Naive thymus-derived CD8-positive, alpha-beta T cell (primary cell): ENCODE measurements at regions not wholly inside any gene's neighbourhood (a gene's known extent, or its start where the extent isn't known, plus 50 kb on each side); places are given as distances from the start of the nearest gene placed in this dataset.

Experiments
- ATAC-seq, 2 donors: fragments of 150-1000 bp; cut with Tn5 transposase in 1 of 2; sonication (Bioruptor Pico), chemical (Tn5 transposase) in 1 of 2; 1 replicate in 1 of 2; 2 replicates in 1 of 2; pipeline ENCODE4 v1.10.0; 2021; ENCODE audit warnings: mild to moderate bottlenecking in 2 of 2, moderate library complexity in 2 of 2
- POLR2A ChIA-PET: fragments of 350-600 bp; sonication (Branson Sonifier 250); formaldehyde crosslinking; loops from one replicate; lab custom pipeline; 2021; ENCODE audit warnings: antibody characterized with exemption; lab: Charles Lee
- DNase-seq, 10 donors: peaks; one replicate each; pipeline versions ENCODE4 v3.0.0 to v3.0.0-alpha.2; 2020 to 2022
- H3K27ac Mint-ChIP-seq, 10 donors: one replicate each; pipeline ENCODE4 v1.8.0; 2020 to 2022; ENCODE audit warnings: mild to moderate bottlenecking in 10 of 10, mixed read lengths in 10 of 10, moderate library complexity in 4 of 10, inconsistent platforms in 1 of 10
- H3K27me3 Mint-ChIP-seq, 5 donors: one replicate each; pipeline ENCODE4 v1.8.0; 2021 to 2022; ENCODE audit warnings: mixed read lengths in 5 of 5
- H3K36me3 Mint-ChIP-seq, 3 donors: one replicate each; pipeline ENCODE4 v1.8.0; 2020 to 2022; ENCODE audit warnings: mixed read lengths in 3 of 3, mild to moderate bottlenecking in 2 of 3, inconsistent platforms in 1 of 3
- H3K4me1 Mint-ChIP-seq, 4 donors: one replicate each; pipeline ENCODE4 v1.8.0; 2021 to 2022; ENCODE audit warnings: mixed read lengths in 4 of 4
- H3K4me3 Mint-ChIP-seq, 10 donors: one replicate each; pipeline ENCODE4 v1.8.0; 2020 to 2022; ENCODE audit warnings: mild to moderate bottlenecking in 10 of 10, mixed read lengths in 10 of 10, moderate library complexity in 6 of 10, inconsistent platforms in 1 of 10
- H3K9me3 Mint-ChIP-seq, 9 donors: one replicate each; pipeline ENCODE4 v1.8.0; 2020 to 2022; ENCODE audit warnings: mixed read lengths in 9 of 9, mild to moderate bottlenecking in 3 of 9, inconsistent platforms in 1 of 9, moderate library complexity in 1 of 9

DNA sequence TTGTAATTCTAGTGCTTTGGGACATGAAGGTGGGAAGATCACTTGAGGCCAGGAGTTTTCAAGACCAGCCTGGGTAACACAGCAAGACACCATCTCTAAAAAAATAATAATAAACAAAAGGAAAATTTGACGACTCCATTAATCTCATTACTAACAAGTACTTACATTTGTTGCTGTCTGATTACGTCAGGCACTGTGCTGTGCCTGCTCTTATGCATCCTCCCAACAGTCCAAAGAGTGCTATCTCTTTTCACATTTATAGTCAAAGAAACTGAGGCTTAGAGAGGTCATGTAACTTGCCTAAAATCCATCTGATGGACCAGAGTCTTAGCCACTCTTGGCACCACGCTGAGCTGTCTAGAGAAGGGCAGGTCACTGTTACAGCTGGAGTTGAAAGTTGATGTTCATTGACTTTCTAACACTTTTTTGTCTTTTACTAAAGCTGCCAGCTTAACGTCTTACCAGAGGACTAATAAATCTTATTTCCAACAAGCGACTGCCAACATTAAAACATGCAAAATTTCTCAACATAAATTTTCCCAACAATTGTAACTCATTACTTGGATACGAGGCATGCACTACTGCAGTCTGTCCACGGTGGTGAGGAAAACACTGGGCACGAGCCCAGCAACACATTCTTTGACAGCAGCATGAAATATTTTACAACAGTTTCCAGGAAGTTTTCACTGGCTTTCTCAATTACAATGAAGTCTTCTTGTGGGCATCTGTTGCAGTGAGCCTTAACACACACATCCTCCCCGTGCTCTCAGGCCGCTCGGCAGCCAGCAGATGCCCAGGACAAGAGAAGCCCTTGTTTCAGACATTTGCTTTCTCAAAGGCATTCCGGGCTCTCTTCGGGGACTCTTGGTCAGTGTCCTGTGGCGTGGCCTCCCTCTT is 262.9 kb upstream of the PROX1 start:
- Mint-ChIP-seq H3K36me3 (no peaks in the 10 kb centered on the region), H3K27me3 (peaks cover 0 to 3% (median 0%) of the 10 kb centered on the region in 5 donors), H3K27ac (no peak overlapping the region), H3K4me1 (no peaks in the 10 kb centered on the region), H3K4me3 (peak overlapping the region in 2 of 10 donors; percentile 9 to 12), H3K9me3 (peaks cover 0 to 18% (median 7%) of the 10 kb centered on the region in 9 donors)
- POLR2A ChIA-PET: no interaction called here
- no peak for ATAC-seq
- DNase-seq: no peak

DNA sequence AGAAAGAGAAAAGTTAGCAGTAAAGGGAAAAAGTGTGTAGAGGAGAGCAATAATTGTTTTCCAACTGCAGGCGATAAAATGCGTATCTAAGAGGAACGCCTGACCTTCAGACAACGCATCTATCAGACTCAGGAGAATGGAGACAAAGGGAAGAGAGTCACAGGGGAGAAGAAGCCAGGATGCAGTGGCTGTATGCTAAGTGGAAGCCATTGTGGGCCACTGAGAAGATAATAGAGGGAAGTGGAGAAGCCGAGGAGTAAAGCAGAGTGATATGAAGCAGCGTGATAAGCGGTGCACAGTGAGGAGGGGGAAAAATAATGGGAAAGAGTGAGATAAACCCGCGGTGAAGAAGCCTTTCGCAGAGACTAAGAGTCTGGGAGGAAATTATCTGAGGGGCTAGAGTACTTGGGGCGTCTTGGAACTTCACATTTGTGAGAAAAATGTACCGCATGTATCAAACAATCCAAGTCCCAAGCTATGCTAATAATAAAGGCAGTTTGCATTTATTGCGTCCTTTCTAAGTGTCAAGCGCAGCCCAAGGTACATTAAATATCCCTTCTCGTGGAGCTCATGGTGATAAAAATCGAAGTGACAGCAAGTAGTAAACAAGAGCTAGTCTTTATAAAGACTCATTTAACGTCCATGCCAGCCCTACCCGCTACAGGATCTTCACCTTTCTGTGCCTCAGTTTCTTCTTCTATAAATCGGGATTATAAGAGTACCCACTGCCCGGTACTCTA is 259.8 kb upstream of the PROX1 start:
- POLR2A ChIA-PET: no interaction called here
- peaks cover 0 to 3% (median 0%) of the 10 kb centered on the region in 5 donors for H3K27me3 Mint-ChIP-seq
- ATAC-seq: no peak
- H3K4me3 Mint-ChIP-seq: no peak overlapping the region
- peaks cover 0 to 20% (median 7%) of the 10 kb centered on the region in 9 donors for H3K9me3 Mint-ChIP-seq
- DNase-seq: no peak
- H3K27ac Mint-ChIP-seq: no peak overlapping the region
- H3K4me1 Mint-ChIP-seq: no peaks in the 10 kb centered on the region
- H3K36me3 Mint-ChIP-seq: no peaks in the 10 kb centered on the region

DNA sequence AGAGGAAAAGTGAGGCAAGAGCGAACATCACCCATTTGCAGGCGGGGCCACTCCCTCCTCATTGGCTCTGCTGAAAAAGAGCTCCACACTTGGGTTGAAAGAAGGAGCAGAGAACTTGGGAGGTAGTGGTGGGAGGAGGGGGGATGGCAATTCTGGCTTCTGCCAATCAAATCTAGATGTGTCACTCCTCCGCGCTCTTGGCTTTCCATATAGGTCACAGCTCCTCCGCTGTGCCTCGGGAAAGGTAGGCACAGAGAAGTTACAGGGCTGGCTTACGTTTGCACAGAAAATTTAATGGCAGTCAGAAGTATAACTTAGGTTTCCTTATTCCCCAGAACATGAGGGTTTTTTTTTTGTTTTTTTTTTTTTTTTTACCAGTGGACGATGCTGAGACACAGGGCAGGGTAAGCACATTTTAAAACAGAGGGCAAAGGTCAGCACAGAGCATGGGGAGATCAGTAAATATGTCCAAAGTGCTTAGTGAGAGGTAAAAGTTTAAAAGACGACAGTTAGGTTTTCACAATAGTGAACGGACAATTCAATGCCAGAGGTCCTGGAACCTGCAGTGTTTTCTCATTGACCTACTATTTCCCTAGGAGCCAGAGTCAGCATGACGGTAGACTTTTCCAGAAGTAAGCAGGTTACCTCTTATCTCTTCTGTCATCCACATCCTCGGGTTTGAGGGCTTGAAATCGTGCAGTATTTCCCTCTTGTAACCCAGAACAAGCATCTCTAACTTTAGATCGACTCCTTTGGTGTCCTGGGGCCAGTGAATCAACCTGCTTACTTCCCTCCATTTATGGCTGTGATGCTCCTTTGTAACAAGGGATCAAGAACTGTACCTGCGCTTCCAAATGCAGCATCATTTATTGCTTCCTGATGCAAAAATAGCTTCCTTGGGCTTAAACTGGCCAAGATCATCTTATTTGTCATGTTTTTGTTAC is 258.9 kb upstream of the PROX1 start:
- ATAC-seq (no peak), DNase-seq (no peak)
- Mint-ChIP-seq H3K9me3 (peaks cover 0 to 22% (median 7%) of the 10 kb centered on the region in 9 donors), H3K27me3 (peaks cover 0 to 3% (median 0%) of the 10 kb centered on the region in 5 donors), H3K4me3 (no peak overlapping the region), H3K27ac (no peak overlapping the region), H3K36me3 (no peaks in the 10 kb centered on the region), H3K4me1 (no peaks in the 10 kb centered on the region)
- POLR2A ChIA-PET: no interaction called here

DNA sequence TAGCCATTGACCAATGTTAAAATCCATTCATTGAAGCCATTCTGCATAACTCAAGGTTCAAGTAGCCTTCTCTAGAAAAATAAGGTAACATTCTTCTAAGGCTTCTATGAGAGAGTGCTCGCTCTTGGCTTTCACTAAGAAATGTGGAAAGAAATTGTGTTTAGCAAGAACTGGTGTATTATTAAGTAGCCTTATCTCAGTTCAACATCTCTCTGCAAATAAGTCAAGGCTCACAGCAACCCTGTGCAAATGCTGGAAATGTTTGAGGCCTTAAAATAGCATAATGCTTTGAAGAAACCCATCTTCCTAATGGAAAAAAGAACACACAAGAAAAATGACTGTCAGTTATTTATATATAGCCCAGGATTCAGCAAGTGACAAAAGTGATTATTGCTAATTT is 254.1 kb upstream of the PROX1 start:
- Mint-ChIP-seq H3K4me3 (no peak overlapping the region), H3K36me3 (no peaks in the 10 kb centered on the region), H3K4me1 (no peaks in the 10 kb centered on the region), H3K27ac (no peak overlapping the region), H3K9me3 (peaks cover 0 to 22% (median 8%) of the 10 kb centered on the region in 9 donors), H3K27me3 (peaks cover 0 to 17% (median 3%) of the 10 kb centered on the region in 5 donors)
- ATAC-seq (no peak), DNase-seq (no peak)
- POLR2A ChIA-PET: no interaction called here

DNA sequence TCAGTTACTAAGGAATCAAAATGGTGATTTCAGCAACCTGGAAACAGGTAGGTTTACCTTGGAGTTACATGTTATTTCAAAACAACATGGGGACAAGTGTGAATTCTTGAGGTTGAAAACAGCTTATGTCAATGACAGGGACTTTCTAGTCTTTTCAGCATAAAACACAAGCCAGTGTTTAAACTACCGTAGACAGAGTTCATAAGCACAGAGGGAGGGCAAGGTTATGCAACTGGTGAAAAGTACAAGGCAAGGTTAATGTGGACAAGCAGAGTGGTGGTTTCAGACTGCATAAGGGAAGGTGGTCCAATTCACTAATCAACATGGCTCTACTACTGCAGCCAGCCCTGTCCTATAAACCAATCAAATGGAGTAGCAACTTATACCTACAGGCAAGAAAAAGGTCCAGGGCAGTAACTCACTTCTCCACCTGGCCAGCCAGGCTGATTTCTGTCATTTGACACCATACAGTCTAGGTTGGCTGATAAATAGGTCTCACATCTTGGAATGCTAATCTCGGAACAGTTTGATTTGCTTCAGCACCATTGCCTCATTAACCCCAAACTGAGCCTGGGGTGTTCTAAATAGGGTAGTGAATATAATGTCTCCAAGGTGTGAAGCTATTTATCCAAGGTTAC is 250.3 kb upstream of the PROX1 start:
- Mint-ChIP-seq H3K27ac (no peak overlapping the region), H3K36me3 (no peaks in the 10 kb centered on the region), H3K4me1 (no peaks in the 10 kb centered on the region), H3K4me3 (no peak overlapping the region), H3K9me3 (peaks cover 0 to 8% (median 2%) of the 10 kb centered on the region in 9 donors), H3K27me3 (peaks cover 0 to 17% (median 3%) of the 10 kb centered on the region in 5 donors)
- POLR2A ChIA-PET: no interaction called here
- DNase-seq: no peak
- ATAC-seq: no peak

DNA sequence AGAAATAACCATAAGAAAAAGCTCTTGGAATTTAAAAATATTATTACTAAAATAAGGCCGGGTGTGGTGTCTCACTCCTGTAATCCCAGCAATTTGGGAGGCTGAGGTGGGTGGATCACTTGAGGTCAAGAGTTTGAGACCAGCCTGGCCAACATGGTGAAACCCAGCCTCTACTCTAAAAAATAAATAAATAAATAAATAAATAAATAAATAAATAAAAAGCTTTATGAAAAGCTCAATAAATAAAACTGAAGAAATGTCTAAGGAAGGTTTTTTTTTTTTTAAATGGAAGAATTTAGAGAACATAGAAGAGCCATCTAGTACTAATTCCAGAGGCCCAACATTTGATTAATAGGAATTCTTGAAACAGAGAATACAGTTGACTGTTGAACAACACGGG is 249.1 kb upstream of the PROX1 start:
- peaks cover 0 to 10% (median 3%) of the 10 kb centered on the region in 9 donors for H3K9me3 Mint-ChIP-seq
- POLR2A ChIA-PET: no interaction called here
- no peaks in the 10 kb centered on the region for H3K4me1 Mint-ChIP-seq
- no peak overlapping the region for H3K27ac Mint-ChIP-seq
- no peak for ATAC-seq
- H3K27me3 Mint-ChIP-seq: peaks cover 0 to 17% (median 3%) of the 10 kb centered on the region in 5 donors
- no peak overlapping the region for H3K4me3 Mint-ChIP-seq
- no peaks in the 10 kb centered on the region for H3K36me3 Mint-ChIP-seq
- DNase-seq: no peak

DNA sequence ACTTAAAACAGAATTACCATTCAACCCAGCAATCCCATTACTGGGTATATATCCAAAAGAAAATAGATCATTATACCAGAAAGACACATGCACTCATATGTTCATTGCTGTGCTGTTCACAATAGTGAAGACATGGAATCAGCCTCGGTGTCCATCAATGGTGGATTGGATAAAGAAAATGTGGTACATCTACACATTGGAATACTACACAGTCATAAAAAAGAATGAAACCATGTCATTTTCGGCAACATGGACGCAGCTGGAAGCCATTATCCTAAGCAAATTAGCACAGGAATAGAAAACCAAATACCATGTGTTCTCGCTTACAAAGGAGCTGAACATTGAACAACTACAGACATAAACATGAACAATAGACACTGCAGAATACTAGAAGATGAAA is 244.8 kb upstream of the PROX1 start:
- H3K27me3 Mint-ChIP-seq: peaks cover 0 to 5% (median 0%) of the 10 kb centered on the region in 5 donors
- peaks cover 0 to 12% (median 3%) of the 10 kb centered on the region in 9 donors for H3K9me3 Mint-ChIP-seq
- no peak overlapping the region for H3K27ac Mint-ChIP-seq
- DNase-seq: no peak
- no peaks in the 10 kb centered on the region for H3K4me1 Mint-ChIP-seq
- H3K4me3 Mint-ChIP-seq: no peak overlapping the region
- H3K36me3 Mint-ChIP-seq: no peaks in the 10 kb centered on the region
- POLR2A ChIA-PET: no interaction called here
- ATAC-seq: no peak

DNA sequence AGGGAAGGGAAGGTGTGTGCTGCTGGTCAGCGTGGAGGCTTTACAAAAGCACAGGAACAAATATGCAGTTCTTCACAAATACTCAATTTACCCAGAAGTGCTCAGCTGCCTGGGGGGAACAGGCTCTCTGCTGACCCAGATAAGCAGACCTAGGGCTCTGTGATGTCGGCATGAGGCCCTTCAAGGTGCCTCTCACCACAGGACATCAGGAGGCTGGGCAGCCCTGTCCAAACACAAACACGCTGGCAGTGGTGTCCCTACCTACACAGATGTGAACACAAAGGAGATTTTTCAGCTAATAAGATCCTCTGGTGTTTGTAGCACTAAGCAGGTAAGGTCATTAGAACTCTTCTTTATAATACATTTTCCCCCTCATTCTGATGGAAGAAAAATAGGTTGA is 243.0 kb upstream of the PROX1 start:
- ATAC-seq: no peak
- DNase-seq: no peak
- Mint-ChIP-seq H3K27ac (no peak overlapping the region), H3K36me3 (no peaks in the 10 kb centered on the region), H3K4me1 (no peaks in the 10 kb centered on the region), H3K9me3 (peaks cover 0 to 12% (median 4%) of the 10 kb centered on the region in 9 donors), H3K4me3 (no peak overlapping the region), H3K27me3 (peaks cover 0 to 2% (median 0%) of the 10 kb centered on the region in 5 donors)
- POLR2A ChIA-PET: no interaction called here

DNA sequence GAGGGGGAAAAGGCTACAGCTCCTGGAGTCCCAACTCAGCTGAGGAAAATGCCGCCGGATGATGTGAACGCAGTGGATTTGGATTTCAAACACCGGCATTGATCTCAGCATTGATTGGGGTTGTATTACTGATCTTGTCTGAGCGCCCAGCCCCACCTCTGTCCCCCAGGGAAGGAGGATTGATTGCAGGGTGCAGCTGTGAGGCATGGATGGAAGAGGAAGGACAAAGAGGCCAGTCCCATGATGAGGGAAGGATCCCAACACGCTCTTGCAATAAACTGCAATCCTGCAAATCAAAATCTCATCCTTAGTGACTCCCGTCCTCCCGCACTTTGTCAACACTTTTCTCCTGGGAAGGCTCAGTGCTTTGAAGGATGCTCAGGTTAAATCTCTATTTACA is 242.3 kb upstream of the PROX1 start:
- Mint-ChIP-seq H3K27ac (no peak overlapping the region), H3K9me3 (peaks cover 0 to 12% (median 4%) of the 10 kb centered on the region in 9 donors), H3K27me3 (peaks cover 0 to 4% (median 0%) of the 10 kb centered on the region in 5 donors), H3K4me3 (no peak overlapping the region), H3K36me3 (no peaks in the 10 kb centered on the region), H3K4me1 (peaks cover 0 to 2% (median 0%) of the 10 kb centered on the region in 4 donors)
- POLR2A ChIA-PET: no interaction called here
- ATAC-seq (no peak), DNase-seq (no peak)

DNA sequence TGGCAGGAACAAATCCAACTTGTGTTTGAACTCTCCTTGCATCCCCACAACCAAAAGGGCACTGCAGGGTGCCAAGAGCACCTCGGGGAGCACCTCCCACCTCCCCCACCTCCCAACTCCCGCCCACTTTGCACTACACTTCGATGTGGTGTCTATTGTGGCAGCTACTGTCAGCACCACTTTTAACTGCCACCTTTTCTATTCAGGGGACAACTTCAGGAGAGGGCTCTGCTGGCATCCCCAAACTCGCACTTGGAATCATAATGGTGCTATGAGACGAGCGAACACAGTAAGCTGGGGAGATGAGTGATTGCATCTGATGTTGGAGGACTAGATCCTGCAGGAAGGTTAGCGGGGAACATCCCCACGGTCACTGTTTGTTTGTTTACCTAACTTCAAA is 238.2 kb upstream of the PROX1 start:
- H3K27me3 Mint-ChIP-seq: peaks cover 0 to 4% (median 2%) of the 10 kb centered on the region in 5 donors
- POLR2A ChIA-PET: no interaction called here
- H3K36me3 Mint-ChIP-seq: peaks cover 0 to 6% (median 0%) of the 10 kb centered on the region in 3 donors
- H3K4me3 Mint-ChIP-seq: no peak overlapping the region
- ATAC-seq (no peak), DNase-seq (no peak)
- H3K4me1 Mint-ChIP-seq: peaks cover 0 to 2% (median 0%) of the 10 kb centered on the region in 4 donors
- H3K27ac Mint-ChIP-seq: no peak overlapping the region
- peaks cover 0 to 8% (median 2%) of the 10 kb centered on the region in 9 donors for H3K9me3 Mint-ChIP-seq

DNA sequence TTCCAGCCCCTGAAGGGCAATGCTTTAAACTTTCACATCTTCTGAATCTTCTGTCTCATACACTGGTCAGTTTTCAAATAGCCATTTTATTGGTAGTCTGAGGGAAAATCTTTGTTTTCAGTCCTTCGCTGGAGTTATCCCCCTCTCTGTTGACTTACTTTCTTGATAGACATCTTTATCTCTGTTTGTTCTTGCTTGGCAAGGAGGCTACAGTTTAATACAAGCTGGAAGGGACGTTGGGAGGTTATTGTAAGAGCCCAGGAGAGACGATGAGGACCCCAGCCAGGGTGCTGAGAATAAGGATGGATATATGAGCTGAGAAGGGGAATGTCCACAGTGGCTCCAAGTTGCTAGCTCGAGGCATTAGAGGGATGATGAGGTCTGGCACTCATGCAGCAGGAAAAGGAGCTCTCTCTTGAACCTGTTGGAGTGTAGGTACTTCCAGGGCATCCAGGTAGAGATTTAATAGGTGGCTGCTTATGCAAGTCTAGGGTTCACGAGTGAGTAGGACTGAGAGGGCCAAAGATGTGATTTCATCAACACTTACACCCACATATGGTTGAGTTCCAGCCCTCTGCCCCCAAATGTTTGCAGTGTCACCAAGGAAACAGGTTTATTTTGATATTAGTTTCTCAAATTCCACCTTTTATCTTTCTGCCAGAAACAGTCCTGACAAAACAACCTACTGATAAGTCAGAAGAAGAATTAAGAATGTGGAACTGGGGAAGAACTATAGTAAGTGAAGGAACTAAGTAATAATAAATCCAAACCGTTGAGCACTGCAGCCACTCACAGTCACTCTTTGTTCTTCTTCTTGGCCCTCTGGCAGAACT is 237.3 kb upstream of the PROX1 start:
- peaks cover 0 to 6% (median 3%) of the 10 kb centered on the region in 5 donors for H3K27me3 Mint-ChIP-seq
- H3K4me3 Mint-ChIP-seq: no peak overlapping the region
- DNase-seq (no peak), ATAC-seq (no peak)
- H3K36me3 Mint-ChIP-seq: peaks cover 0 to 6% (median 0%) of the 10 kb centered on the region in 3 donors
- H3K9me3 Mint-ChIP-seq: peaks cover 0 to 11% (median 2%) of the 10 kb centered on the region in 9 donors
- POLR2A ChIA-PET: no interaction called here
- H3K27ac Mint-ChIP-seq: no peak overlapping the region
- peaks cover 0 to 2% (median 0%) of the 10 kb centered on the region in 4 donors for H3K4me1 Mint-ChIP-seq
